NT2/D1 (cell line): ENCODE measurements at regions not wholly inside any gene's neighbourhood (a gene's known extent, or its start where the extent isn't known, plus 50 kb on each side); places are given as distances from the start of the nearest gene placed in this dataset.

Source experiments
- DNase-seq: peaks from one replicate; pipeline ENCODE4 v3.0.0-alpha.2; 2011; ENCODE audit warnings: low read depth, low spot score
- H3K27me3 ChIP-seq: 2 replicates; pipeline ENCODE4 v1.6.0; 2011; ENCODE audit warnings: mild to moderate bottlenecking; ENCODE audit not compliant: insufficient read length, insufficient read depth
- H3K36me3 ChIP-seq: 2 replicates; pipeline ENCODE4 v1.6.1; 2011; ENCODE audit warnings: mild to moderate bottlenecking, low read length, mixed read lengths; ENCODE audit not compliant: insufficient read depth, insufficient read length
- H3K4me1 ChIP-seq: 2 replicates; pipeline ENCODE4 v1.5.1; 2011; ENCODE audit not compliant: insufficient read depth, insufficient read length
- H3K4me3 ChIP-seq: 2 replicates; pipeline ENCODE4 v1.5.1; 2011; ENCODE audit warnings: low read depth; ENCODE audit not compliant: insufficient read length
- H3K9ac ChIP-seq: 2 replicates; pipeline ENCODE4 v1.6.0; 2011; ENCODE audit warnings: low read depth; ENCODE audit not compliant: insufficient read length
- H3K9me3 ChIP-seq: 2 replicates; pipeline ENCODE4 v1.5.1; 2011; ENCODE audit warnings: mild to moderate bottlenecking, low read length; ENCODE audit not compliant: insufficient read depth
- SUZ12 ChIP-seq: IDR thresholded peaks from 2 replicates; pipeline ENCODE4 v1.6.1; 2011; ENCODE audit not compliant: insufficient read length, insufficient read depth; ENCODE audit errors: extremely low read depth
- YY1 ChIP-seq: IDR thresholded peaks from 2 replicates; pipeline ENCODE4 v1.6.1; 2011; ENCODE audit not compliant: insufficient read length, insufficient read depth
- ZNF274 ChIP-seq: IDR thresholded peaks from 2 replicates; pipeline ENCODE4 v1.6.1; 2011; ENCODE audit warnings: mild to moderate bottlenecking, low read depth, low read length

GRCh38 chr3:31081018-31081662, 186.7 kb upstream of the GADL1 start:
- Histone ChIP-seq H3K36me3 (no peaks in the 10 kb centered on the region), H3K4me3 (no peak overlapping the region), H3K9ac (no peak overlapping the region), H3K27me3 (no peaks in the 10 kb centered on the region), H3K9me3 (no peaks in the 10 kb centered on the region), H3K4me1 (no peaks in the 10 kb centered on the region)
- no peak for TF ChIP-seq SUZ12
- no peak for TF ChIP-seq ZNF274
- no peak for TF ChIP-seq YY1
- DNase-seq: no peak

- no peak overlapping the region for H3K9ac ChIP-seq
- H3K4me3 ChIP-seq: no peak overlapping the region
- no peak for DNase-seq
- no peaks in the 10 kb centered on the region for H3K36me3 ChIP-seq
- H3K27me3 ChIP-seq: no peaks in the 10 kb centered on the region
- no peak for TF ChIP-seq ZNF274
- TF ChIP-seq YY1: no peak
- no peak for TF ChIP-seq SUZ12
- H3K9me3 ChIP-seq: no peaks in the 10 kb centered on the region
- no peaks in the 10 kb centered on the region for H3K4me1 ChIP-seq
These were observed 191.7 kb upstream of the GADL1 start for GRCh38 chr3:31086148-31086547.

- TF ChIP-seq YY1 (no peak), SUZ12 (no peak), ZNF274 (no peak)
- no peak overlapping the region for H3K4me3 ChIP-seq
- DNase-seq: no peak
These were observed 192.2 kb upstream of the GADL1 start for GRCh38 chr3:31086698-31087097.

GRCh38 chr3:31091748-31092147, 197.3 kb upstream of the GADL1 start:
- TF ChIP-seq YY1: no peak
- no peak for TF ChIP-seq ZNF274
- no peak for TF ChIP-seq SUZ12
- Histone ChIP-seq H3K4me3 (no peak overlapping the region), H3K9me3 (no peaks in the 10 kb centered on the region), H3K36me3 (no peaks in the 10 kb centered on the region), H3K9ac (no peak overlapping the region), H3K4me1 (no peaks in the 10 kb centered on the region), H3K27me3 (no peaks in the 10 kb centered on the region)
- no peak for DNase-seq

More at GRCh38 chr3:31086698-31087097, 192.2 kb upstream of the GADL1 start:
- no peaks in the 10 kb centered on the region for H3K4me1 ChIP-seq
- no peaks in the 10 kb centered on the region for H3K36me3 ChIP-seq
- no peaks in the 10 kb centered on the region for H3K27me3 ChIP-seq
- no peak overlapping the region for H3K9ac ChIP-seq
- H3K9me3 ChIP-seq: no peaks in the 10 kb centered on the region

GRCh38 chr3:31092748-31093589, 198.5 kb upstream of the GADL1 start:
- H3K27me3 ChIP-seq: no peaks in the 10 kb centered on the region
- H3K4me3 ChIP-seq: no peak overlapping the region
- no peak for DNase-seq
- H3K4me1 ChIP-seq: no peaks in the 10 kb centered on the region
- no peaks in the 10 kb centered on the region for H3K36me3 ChIP-seq
- no peak for TF ChIP-seq SUZ12
- no peak for TF ChIP-seq YY1
- TF ChIP-seq ZNF274: no peak
- H3K9ac ChIP-seq: no peak overlapping the region
- no peaks in the 10 kb centered on the region for H3K9me3 ChIP-seq

- no peaks in the 10 kb centered on the region for H3K9me3 ChIP-seq
- no peak overlapping the region for H3K4me3 ChIP-seq
- no peaks in the 10 kb centered on the region for H3K27me3 ChIP-seq
- no peaks in the 10 kb centered on the region for H3K4me1 ChIP-seq
- H3K36me3 ChIP-seq: no peaks in the 10 kb centered on the region
- TF ChIP-seq YY1: no peak
- no peak for TF ChIP-seq ZNF274
- no peak for TF ChIP-seq SUZ12
- no peak overlapping the region for H3K9ac ChIP-seq
- DNase-seq: no peak
These were observed 199.1 kb upstream of the GADL1 start for GRCh38 chr3:31093606-31094005.

GRCh38 chr3:31094048-31094447, 199.6 kb upstream of the GADL1 start:
- DNase-seq: no peak
- TF ChIP-seq YY1 (no peak), SUZ12 (no peak), ZNF274 (no peak)
- Histone ChIP-seq H3K27me3 (no peaks in the 10 kb centered on the region), H3K9me3 (no peaks in the 10 kb centered on the region), H3K36me3 (no peaks in the 10 kb centered on the region), H3K4me1 (no peaks in the 10 kb centered on the region), H3K4me3 (no peak overlapping the region), H3K9ac (no peak overlapping the region)
